K562 (cell line): ENCODE measurements at regions not wholly inside any gene's neighbourhood (a gene's known extent, or its start where the extent isn't known, plus 50 kb on each side); places are given as distances from the start of the nearest gene placed in this dataset.

Experiments used
- BHLHE40 ChIP-seq: IDR thresholded peaks from 2 replicates; pipeline ENCODE4 v1.6.1; 2011; ENCODE audit warnings: low read length, improper control_type of control experiment
- CTCF ChIP-seq, 3 experiments: IDR thresholded peaks in 2 of 3; conservative IDR thresholded peaks in 1 of 3; 2 replicates each; pipeline ENCODE4 v1.5.1; 2011 to 2012; ENCODE audit warnings: low read length in 3 of 3, mild to moderate bottlenecking in 3 of 3, control low read depth in 2 of 3, improper control_type of control experiment in 1 of 3, inconsistent platforms in 1 of 3, low read depth in 1 of 3, mixed read lengths in 1 of 3, moderate library complexity in 1 of 3; ENCODE audit not compliant: insufficient read depth in 2 of 3
- EP300 ChIP-seq: IDR thresholded peaks from 2 replicates; pipeline ENCODE4 v1.6.1; 2012; ENCODE audit warnings: low read length, improper control_type of control experiment
- FOXP4 ChIP-seq: sonication (generic); formaldehyde crosslinking; IDR thresholded peaks from 2 replicates; pipeline ENCODE4 v1.8.0; 2022; ENCODE audit warnings: mild to moderate bottlenecking, missing genetic modification reagents, borderline replicate concordance
- HNRNPLL ChIP-seq: fragments of 200-400 bp; formaldehyde crosslinking; IDR thresholded peaks from 2 replicates; pipeline ENCODE4 v1.6.1; 2017; ENCODE audit warnings: low read length, low read depth, mild to moderate bottlenecking; ENCODE audit not compliant: poor library complexity, severe bottlenecking
- KAT8 ChIP-seq: fragments of 450-650 bp; IDR thresholded peaks from 2 replicates; pipeline ENCODE4 v1.6.1; 2016; ENCODE audit warnings: low read depth, mild to moderate bottlenecking
- MEF2D ChIP-seq: conservative IDR thresholded peaks from 2 replicates; pipeline ENCODE4 v1.6.1; 2016; ENCODE audit warnings: low read depth, missing genetic modification characterization, missing compliant biosample characterization
- POU5F1 ChIP-seq: fragments of 150-350 bp; IDR thresholded peaks from 2 replicates; pipeline ENCODE4 v1.6.1; 2014; ENCODE audit warnings: borderline replicate concordance, low read length, low read depth, mild to moderate bottlenecking; ENCODE audit not compliant: partially characterized antibody
- RBM39 ChIP-seq: fragments of 200-400 bp; formaldehyde crosslinking; optimal IDR thresholded peaks from 2 replicates; pipeline ENCODE3; 2018; ENCODE audit warnings: low read depth, low read length
- SETDB1 ChIP-seq: IDR thresholded peaks from one replicate; pipeline ENCODE4 v1.6.1; 2012; ENCODE audit warnings: low read length, control low read depth, inconsistent platforms
- TAF15 ChIP-seq: fragments of 200-400 bp; formaldehyde crosslinking; IDR thresholded peaks from 2 replicates; pipeline ENCODE4 v1.6.1; 2017; ENCODE audit warnings: mild to moderate bottlenecking, low read depth, low read length, moderate library complexity
- TBP ChIP-seq: optimal IDR thresholded peaks from 2 replicates; pipeline ENCODE3; 2011; ENCODE audit warnings: low read depth, low read length, improper control_type of control experiment
- ZNF76 ChIP-seq: fragments of 250-450 bp; sonication (Bioruptor Pico); IDR thresholded peaks from 2 replicates; pipeline ENCODE4 v1.4.0; 2020; ENCODE audit warnings: mild to moderate bottlenecking, moderate library complexity, borderline replicate concordance

- no peak for TF ChIP-seq POU5F1
- TF ChIP-seq MEF2D (tag): no peak
- TF ChIP-seq BHLHE40: no peak
- TF ChIP-seq SETDB1: no peak
- no peak for TF ChIP-seq TBP
- TF ChIP-seq HNRNPLL: no peak
- TF ChIP-seq TAF15: no peak
- no peak for TF ChIP-seq RBM39
- TF ChIP-seq FOXP4 (CRISPR knock-in tag): no peak
- no peak for TF ChIP-seq EP300
- TF ChIP-seq KAT8: no peak
- no peak for TF ChIP-seq ZNF76
- TF ChIP-seq CTCF (IDR thresholded peaks at IDR 0.05 in 2 of 3, conservative IDR thresholded peaks at IDR 0.05 in 1 of 3; ENCODE audit: insufficient read depth in 2 of 3, low read depth in 1 of 3, low read length in 3 of 3): no peak
These were observed 372.9 kb upstream of the RUNX1 start for GRCh38 chr21:35422011-35422410.
